ENCODE measurements at regions not wholly inside any gene's neighbourhood (a gene's known extent, or its start where the extent isn't known, plus 50 kb on each side); places are given as distances from the start of the nearest gene placed in this dataset.

GRCh38 chr6:144737998-144738397, 452.9 kb downstream of the UTRN start:
- TF ChIP-seq, protein P1, sequence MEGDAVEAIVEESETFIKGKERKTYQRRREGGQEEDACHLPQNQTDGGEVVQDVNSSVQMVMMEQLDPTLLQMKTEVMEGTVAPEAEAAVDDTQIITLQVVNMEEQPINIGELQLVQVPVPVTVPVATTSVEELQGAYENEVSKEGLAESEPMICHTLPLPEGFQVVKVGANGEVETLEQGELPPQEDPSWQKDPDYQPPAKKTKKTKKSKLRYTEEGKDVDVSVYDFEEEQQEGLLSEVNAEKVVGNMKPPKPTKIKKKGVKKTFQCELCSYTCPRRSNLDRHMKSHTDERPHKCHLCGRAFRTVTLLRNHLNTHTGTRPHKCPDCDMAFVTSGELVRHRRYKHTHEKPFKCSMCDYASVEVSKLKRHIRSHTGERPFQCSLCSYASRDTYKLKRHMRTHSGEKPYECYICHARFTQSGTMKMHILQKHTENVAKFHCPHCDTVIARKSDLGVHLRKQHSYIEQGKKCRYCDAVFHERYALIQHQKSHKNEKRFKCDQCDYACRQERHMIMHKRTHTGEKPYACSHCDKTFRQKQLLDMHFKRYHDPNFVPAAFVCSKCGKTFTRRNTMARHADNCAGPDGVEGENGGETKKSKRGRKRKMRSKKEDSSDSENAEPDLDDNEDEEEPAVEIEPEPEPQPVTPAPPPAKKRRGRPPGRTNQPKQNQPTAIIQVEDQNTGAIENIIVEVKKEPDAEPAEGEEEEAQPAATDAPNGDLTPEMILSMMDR (IDR thresholded peaks at IDR 0.05; ENCODE audit: insufficient read depth, low read length), result no peak
- H3K4me3 ChIP-seq (ENCODE audit: low read depth, low read length), result no peak overlapping the region
- DNase-seq (ENCODE audit: low read depth), result no peak

- no peak for DNase-seq (ENCODE audit: low read depth)
- H3K4me3 ChIP-seq (ENCODE audit: low read depth, low read length), result no peak overlapping the region
- TF ChIP-seq, protein P1 (IDR thresholded peaks at IDR 0.05; ENCODE audit: insufficient read depth, low read length), result no peak
Observed at GRCh38 chr6:144739873-144740272, 454.7 kb downstream of the UTRN start.

- TF ChIP-seq, protein P1 (IDR thresholded peaks at IDR 0.05; ENCODE audit: insufficient read depth, low read length), result no peak
- no peak for DNase-seq (ENCODE audit: low read depth)
- no peak overlapping the region for H3K4me3 ChIP-seq (ENCODE audit: low read depth, low read length)
Observed at GRCh38 chr6:144741659-144742058, 456.5 kb downstream of the UTRN start.

DNA sequence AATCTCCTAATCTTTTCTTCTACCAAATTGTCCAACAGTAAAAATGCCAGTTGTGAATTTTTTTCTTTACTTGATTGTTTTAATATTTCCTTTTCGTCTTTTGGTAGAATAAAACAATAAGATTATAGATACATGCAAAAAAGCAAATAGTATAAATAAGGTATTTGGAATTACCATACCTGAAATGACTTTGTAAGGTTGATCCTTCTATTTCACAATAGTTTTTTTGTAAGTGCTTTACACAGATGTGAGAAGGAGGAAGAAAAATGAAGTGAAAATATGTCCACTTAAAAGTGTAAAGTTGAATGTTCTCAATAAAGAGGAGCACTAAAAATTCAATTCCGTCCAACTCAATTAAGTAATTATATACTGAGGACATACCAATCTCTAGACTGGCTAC, 457.6 kb downstream of the UTRN start:
- no peak for DNase-seq (ENCODE audit: low read depth)
- H3K4me3 ChIP-seq (ENCODE audit: low read depth, low read length), result no peak overlapping the region
- TF ChIP-seq, protein P1 (IDR thresholded peaks at IDR 0.05; ENCODE audit: insufficient read depth, low read length), result no peak

DNA sequence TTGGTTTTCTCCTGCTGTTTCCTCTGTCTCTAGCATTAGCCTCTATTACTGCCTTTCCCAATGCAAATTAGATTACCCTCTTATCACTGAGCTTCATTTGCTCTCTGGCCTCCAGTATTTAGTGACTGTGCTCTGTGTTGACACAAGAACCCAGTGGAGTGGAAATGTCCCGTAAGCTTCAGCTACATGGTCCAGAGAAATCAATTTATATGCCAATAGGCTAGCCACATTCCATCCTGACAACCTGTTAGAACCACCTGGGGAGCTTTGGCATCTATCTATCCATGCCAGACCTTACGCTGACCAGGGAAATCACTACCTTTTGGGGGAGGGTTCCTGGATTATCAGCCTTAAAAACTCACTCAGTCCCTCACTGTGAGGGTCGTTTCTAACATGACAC, 459.6 kb downstream of the UTRN start:
- TF ChIP-seq, protein P1 (IDR thresholded peaks at IDR 0.05; ENCODE audit: insufficient read depth, low read length), result no peak

DNA sequence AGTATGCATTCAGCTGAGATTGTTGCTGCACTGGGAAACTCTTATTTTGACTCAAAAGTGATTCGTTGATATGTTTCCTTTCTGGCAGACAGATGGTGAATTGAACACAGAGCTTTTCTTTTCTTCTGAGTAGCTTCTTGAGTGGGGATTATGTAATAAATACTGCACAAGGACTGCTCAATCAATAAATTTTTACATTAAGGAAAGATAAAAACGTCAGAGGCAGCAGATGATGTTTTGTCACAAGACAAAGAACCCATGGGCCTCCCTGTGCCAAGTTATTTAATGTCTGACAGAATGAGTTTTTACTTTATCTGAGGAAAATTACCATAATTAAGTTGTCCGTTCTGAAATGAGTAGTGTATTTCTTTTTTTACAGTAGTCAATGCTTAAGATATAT, 460.3 kb downstream of the UTRN start:
- no peak for DNase-seq (ENCODE audit: low read depth)
- TF ChIP-seq, protein P1 (IDR thresholded peaks at IDR 0.05; ENCODE audit: insufficient read depth, low read length), result no peak
- H3K4me3 ChIP-seq (ENCODE audit: low read depth, low read length), result no peak overlapping the region

More for the DNA sequence above, 459.6 kb downstream of the UTRN start:
- no peak overlapping the region for H3K4me3 ChIP-seq (ENCODE audit: low read depth, low read length)
- no peak for DNase-seq (ENCODE audit: low read depth)

- H3K4me3 ChIP-seq (ENCODE audit: low read depth, low read length), result no peak overlapping the region
- DNase-seq (ENCODE audit: low read depth), result no peak
- TF ChIP-seq, protein P1 (IDR thresholded peaks at IDR 0.05; ENCODE audit: insufficient read depth, low read length), result no peak
Observed at GRCh38 chr6:144746902-144747469, 461.9 kb downstream of the UTRN start.

All from fibroblast of the aortic adventitia (primary cell).